Natural killer cell (primary cell): ENCODE measurements at regions not wholly inside any gene's neighbourhood (a gene's known extent, or its start where the extent isn't known, plus 50 kb on each side); places are given as distances from the start of the nearest gene placed in this dataset.

ENCODE experiments used
- ATAC-seq, 3 donors: fragments of 150-1000 bp in 2 of 3; fragments of 200-7000 bp in 1 of 3; cut with Tn5 transposase; 1 replicate in 1 of 3; 2 replicates in 2 of 3; pipeline ENCODE4 v1.10.0; 2021; ENCODE audit warnings: mild to moderate bottlenecking in 2 of 3, moderate library complexity in 2 of 3
- DNase-seq, 2 donors: peaks; one replicate each; pipeline versions ENCODE4 v3.0.0 to v3.0.0-alpha.2; 2013 to 2021; ENCODE audit warnings: mixed read lengths in 1 of 2
- H3K27ac ChIP-seq: one replicate; pipeline ENCODE4 v1.5.1; 2013; ENCODE audit warnings: mild to moderate bottlenecking, low read length
- H3K27me3 ChIP-seq: one replicate; pipeline ENCODE4 v1.6.1; 2013; ENCODE audit warnings: low read length; ENCODE audit not compliant: control insufficient read depth, insufficient read depth
- H3K36me3 ChIP-seq: one replicate; pipeline ENCODE4 v1.6.1; 2013; ENCODE audit warnings: low read length; ENCODE audit not compliant: control insufficient read depth, insufficient read depth
- H3K4me1 ChIP-seq: one replicate; pipeline ENCODE4 v1.6.1; 2013; ENCODE audit warnings: low read length; ENCODE audit not compliant: control insufficient read depth, insufficient read depth
- H3K4me3 ChIP-seq: one replicate; pipeline ENCODE4 v1.5.1; 2013; ENCODE audit warnings: low read length
- H3K9me3 ChIP-seq: one replicate; pipeline ENCODE4 v1.6.1; 2013; ENCODE audit warnings: low read length; ENCODE audit not compliant: control insufficient read depth, insufficient read depth
- H3K27ac Mint-ChIP-seq, 2 donors: one replicate each; pipeline ENCODE4 v1.8.0; 2022; ENCODE audit warnings: mild to moderate bottlenecking in 2 of 2, mixed read lengths in 2 of 2, moderate library complexity in 1 of 2
- H3K27me3 Mint-ChIP-seq, 2 donors: one replicate each; pipeline ENCODE4 v1.8.0; 2022; ENCODE audit warnings: low read depth in 2 of 2, mixed read lengths in 2 of 2
- H3K36me3 Mint-ChIP-seq: one replicate; pipeline ENCODE4 v1.8.0; 2022; ENCODE audit warnings: mixed read lengths
- H3K4me1 Mint-ChIP-seq, 2 donors: one replicate each; pipeline ENCODE4 v1.8.0; 2022; ENCODE audit warnings: mixed read lengths in 2 of 2
- H3K4me3 Mint-ChIP-seq: one replicate; pipeline ENCODE4 v1.8.0; 2022; ENCODE audit warnings: mild to moderate bottlenecking, moderate library complexity, mixed read lengths
- H3K9me3 Mint-ChIP-seq, 2 donors: one replicate each; pipeline ENCODE4 v1.8.0; 2022; ENCODE audit warnings: mixed read lengths in 2 of 2
- WGBS: methylation state at CpG from one replicate; pipeline ENCODE4 v1.1.7; 2013; ENCODE audit warnings: missing lambda C conversion rate; ENCODE audit not compliant: insufficient coverage; 5-methylcytosine and 5-hydroxymethylcytosine counted together
- intact Hi-C: fragments of 100-400 bp; cut with micrococcal nuclease; formaldehyde crosslinking; loops from one replicate; pipeline ENCODE4 v1.14.2; 2022
- TF ChIP-seq, protein P1 (sequence below): fragments of 200-600 bp; IDR thresholded peaks from one replicate; pipeline ENCODE4 v1.8.0; 2022; ENCODE audit warnings: antibody characterized with exemption

DNA sequence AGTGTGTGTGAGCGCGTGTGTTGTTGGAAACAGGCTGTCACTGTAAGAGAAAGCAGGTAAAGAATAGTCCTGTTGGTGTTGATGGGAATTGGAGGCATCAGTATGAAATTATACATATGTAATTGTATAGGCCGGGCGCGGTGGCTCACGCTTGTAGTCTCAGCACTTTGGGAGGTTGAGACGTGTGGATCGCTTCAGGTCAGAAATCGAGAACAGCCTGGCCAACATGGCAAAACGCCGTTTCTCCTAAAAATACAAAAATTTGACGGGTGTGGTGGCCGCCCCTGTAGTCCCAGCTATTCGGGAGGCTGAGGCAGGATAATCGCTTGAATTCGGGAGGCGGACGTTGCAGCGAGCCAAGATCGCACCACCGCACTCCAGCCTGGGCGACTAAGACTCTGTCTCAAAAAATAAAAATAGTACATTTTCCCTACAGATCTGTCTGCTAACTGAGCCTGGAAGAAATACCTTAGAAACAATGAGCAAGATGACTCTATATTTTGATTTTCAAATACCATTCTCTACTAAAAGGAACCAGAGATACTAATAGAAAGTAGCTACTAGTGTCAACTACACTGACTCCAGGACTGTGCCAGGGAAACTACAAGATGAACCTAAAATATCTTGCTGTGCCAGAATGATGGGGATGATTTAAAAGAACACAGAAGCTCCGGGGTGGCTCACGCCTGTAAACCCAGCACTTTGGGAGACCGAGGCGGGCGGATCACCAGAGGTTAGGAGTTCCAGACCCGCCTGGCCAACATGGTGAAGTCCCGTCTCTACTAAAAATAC is 110.8 kb downstream of the TRIM27 start:
- H3K27ac Mint-ChIP-seq, result no peak overlapping the region
- peaks cover 0 to 5% of the 10 kb centered on the region in 2 donors for H3K9me3 Mint-ChIP-seq
- H3K4me3 ChIP-seq, result no peak overlapping the region

DNA sequence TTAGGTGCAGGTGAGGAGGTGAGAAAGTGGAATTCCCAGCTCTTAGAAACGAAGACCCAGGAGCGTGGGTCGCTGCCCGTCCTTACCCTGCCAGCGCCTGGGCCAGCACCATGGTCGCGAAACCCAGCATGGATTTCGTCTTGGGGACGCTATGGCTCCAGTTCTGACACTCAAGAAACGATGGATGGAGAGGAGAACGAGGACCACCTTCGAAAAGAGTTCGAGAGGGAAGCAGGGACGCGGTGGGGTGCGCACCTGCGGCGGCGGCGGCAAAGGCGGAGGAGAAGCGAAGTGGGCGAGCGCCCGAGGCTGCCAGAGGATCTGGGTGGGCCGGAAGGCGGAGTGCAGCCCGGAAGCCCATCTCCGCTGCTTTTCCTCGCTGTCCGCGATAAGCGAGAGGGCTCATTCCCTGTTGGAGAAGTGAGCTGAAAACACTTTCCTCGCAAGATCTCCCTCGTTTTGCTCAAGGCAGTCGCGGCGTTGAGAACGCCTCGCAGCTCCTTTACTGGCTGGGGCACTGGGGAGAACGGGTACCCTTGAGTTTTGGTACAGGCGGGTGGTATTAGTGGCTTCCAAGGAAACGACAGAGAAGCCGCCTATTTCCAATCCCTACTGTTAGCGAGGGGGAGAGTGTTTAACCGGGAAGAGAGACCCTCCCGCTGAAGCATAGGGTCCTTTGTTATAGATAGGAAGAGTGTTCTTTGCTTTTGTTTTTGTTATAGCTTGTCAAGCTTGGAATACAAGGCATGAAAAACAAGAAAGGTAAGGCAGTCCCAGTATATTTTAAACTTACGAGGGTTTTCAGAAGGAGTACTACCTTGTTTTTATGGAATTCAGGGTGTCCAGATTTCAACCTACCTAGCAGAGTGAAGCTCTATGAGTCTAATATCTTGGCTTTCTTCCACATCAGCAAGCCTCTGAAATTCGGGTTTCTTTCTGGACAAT is 109.5 kb downstream of the TRIM27 start:
- H3K27ac ChIP-seq, result no peak overlapping the region
- intact Hi-C loops, result loop anchor here (10.0 kb wide), 1 partner anchor 80 kb away; no protein-coding TSS in a partner anchor
- peaks cover 0 to 5% of the 10 kb centered on the region in 2 donors for H3K9me3 Mint-ChIP-seq
- DNase-seq, result no peak
- peak overlapping the region; percentile 52 for H3K4me3 Mint-ChIP-seq
- WGBS, result 9% methylated on average over 49 of the region's 49 CpGs
- no peak for ATAC-seq
- TF ChIP-seq, protein P1, sequence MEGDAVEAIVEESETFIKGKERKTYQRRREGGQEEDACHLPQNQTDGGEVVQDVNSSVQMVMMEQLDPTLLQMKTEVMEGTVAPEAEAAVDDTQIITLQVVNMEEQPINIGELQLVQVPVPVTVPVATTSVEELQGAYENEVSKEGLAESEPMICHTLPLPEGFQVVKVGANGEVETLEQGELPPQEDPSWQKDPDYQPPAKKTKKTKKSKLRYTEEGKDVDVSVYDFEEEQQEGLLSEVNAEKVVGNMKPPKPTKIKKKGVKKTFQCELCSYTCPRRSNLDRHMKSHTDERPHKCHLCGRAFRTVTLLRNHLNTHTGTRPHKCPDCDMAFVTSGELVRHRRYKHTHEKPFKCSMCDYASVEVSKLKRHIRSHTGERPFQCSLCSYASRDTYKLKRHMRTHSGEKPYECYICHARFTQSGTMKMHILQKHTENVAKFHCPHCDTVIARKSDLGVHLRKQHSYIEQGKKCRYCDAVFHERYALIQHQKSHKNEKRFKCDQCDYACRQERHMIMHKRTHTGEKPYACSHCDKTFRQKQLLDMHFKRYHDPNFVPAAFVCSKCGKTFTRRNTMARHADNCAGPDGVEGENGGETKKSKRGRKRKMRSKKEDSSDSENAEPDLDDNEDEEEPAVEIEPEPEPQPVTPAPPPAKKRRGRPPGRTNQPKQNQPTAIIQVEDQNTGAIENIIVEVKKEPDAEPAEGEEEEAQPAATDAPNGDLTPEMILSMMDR, result no peak
- H3K27me3 ChIP-seq, result peaks cover 87% of the 10 kb centered on the region
- peaks cover 19% of the 10 kb centered on the region for H3K36me3 Mint-ChIP-seq
- H3K9me3 ChIP-seq, result peaks cover 19% of the 10 kb centered on the region
- peaks cover 5% of the 10 kb centered on the region for H3K4me1 ChIP-seq
- no peak overlapping the region for H3K4me3 ChIP-seq
- H3K27ac Mint-ChIP-seq, result no peak overlapping the region
- H3K36me3 ChIP-seq, result no peaks in the 10 kb centered on the region
- H3K4me1 Mint-ChIP-seq, result peaks cover 0 to 16% of the 10 kb centered on the region in 2 donors
- peaks cover 86 to 89% of the 10 kb centered on the region in 2 donors for H3K27me3 Mint-ChIP-seq

More for the DNA sequence above, 110.8 kb downstream of the TRIM27 start:
- H3K4me3 Mint-ChIP-seq, result no peak overlapping the region
- ATAC-seq (no peak), DNase-seq (no peak)
- TF ChIP-seq, protein P1, result no peak
- peaks cover 86 to 87% of the 10 kb centered on the region in 2 donors for H3K27me3 Mint-ChIP-seq
- H3K27ac ChIP-seq, result no peak overlapping the region
- H3K9me3 ChIP-seq, result peaks cover 24% of the 10 kb centered on the region
- H3K36me3 Mint-ChIP-seq, result peaks cover 19% of the 10 kb centered on the region
- 22% methylated on average over 29 of the region's 29 CpGs for WGBS
- peaks cover 87% of the 10 kb centered on the region for H3K27me3 ChIP-seq
- no peaks in the 10 kb centered on the region for H3K36me3 ChIP-seq
- intact Hi-C loops, result loop anchor here (10.0 kb wide), 1 partner anchor 78 kb away; no protein-coding TSS in a partner anchor
- H3K4me1 Mint-ChIP-seq, result peaks cover 0 to 16% of the 10 kb centered on the region in 2 donors
- peaks cover 5% of the 10 kb centered on the region for H3K4me1 ChIP-seq

DNA sequence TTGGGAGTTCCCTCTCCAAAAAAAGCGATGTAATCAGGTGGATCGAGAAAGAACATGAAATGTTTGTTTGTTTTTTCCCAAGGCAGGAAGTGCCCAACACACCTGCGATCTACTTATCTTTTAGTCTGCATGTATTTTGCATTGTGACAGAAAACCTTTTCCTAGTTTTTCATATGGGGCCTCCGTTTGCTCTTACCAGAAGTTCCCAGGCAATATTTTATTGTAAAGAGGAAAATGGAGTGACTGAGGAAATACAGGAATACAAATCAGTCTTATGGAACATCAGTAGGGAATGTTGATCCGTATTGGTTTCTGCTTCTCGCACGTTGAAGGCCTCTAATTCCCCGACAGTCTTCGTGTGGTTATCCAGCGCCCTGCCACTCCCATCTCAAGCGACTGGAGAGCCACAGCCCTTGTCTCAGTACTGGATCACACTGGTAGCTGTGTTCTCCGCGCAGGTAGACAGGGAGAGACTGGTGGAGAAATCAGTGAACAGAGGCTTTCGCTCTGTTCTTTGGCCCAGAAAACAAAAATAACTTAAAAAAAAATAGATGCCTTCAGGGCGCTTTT is 107.4 kb downstream of the TRIM27 start:
- ATAC-seq (no peak), DNase-seq (no peak)
- peaks cover 5% of the 10 kb centered on the region for H3K4me1 ChIP-seq
- H3K27me3 Mint-ChIP-seq, result peaks cover 71 to 79% of the 10 kb centered on the region in 2 donors
- peaks cover 19% of the 10 kb centered on the region for H3K36me3 Mint-ChIP-seq
- WGBS, result 12% methylated on average over 15 of the region's 15 CpGs
- H3K27ac ChIP-seq, result no peak overlapping the region
- no peak overlapping the region for H3K4me3 ChIP-seq
- peaks cover 10% of the 10 kb centered on the region for H3K9me3 ChIP-seq
- H3K36me3 ChIP-seq, result no peaks in the 10 kb centered on the region
- TF ChIP-seq, protein P1, result no peak
- H3K27ac Mint-ChIP-seq, result no peak overlapping the region
- H3K4me1 Mint-ChIP-seq, result peaks cover 0 to 16% of the 10 kb centered on the region in 2 donors
- peaks cover 77% of the 10 kb centered on the region for H3K27me3 ChIP-seq
- H3K4me3 Mint-ChIP-seq, result no peak overlapping the region
- peaks cover 0 to 5% of the 10 kb centered on the region in 2 donors for H3K9me3 Mint-ChIP-seq
- intact Hi-C loops, result loop anchor here (10.0 kb wide), 1 partner anchor 82 kb away; no protein-coding TSS in a partner anchor
